Activated naive CD8-positive, alpha-beta T cell treated with anti-CD3 and anti-CD28 coated beads, Interleukin-2, amount 50 U/mL, for 16 hours (primary cell): ENCODE measurements at regions not wholly inside any gene's neighbourhood (a gene's known extent, or its start where the extent isn't known, plus 50 kb on each side); places are given as distances from the start of the nearest gene placed in this dataset.

Experiments
- DNase-seq: peaks from one replicate; pipeline ENCODE4 v3.0.0-alpha.2; 2020; ENCODE audit warnings: low read depth, low spot score

DNA sequence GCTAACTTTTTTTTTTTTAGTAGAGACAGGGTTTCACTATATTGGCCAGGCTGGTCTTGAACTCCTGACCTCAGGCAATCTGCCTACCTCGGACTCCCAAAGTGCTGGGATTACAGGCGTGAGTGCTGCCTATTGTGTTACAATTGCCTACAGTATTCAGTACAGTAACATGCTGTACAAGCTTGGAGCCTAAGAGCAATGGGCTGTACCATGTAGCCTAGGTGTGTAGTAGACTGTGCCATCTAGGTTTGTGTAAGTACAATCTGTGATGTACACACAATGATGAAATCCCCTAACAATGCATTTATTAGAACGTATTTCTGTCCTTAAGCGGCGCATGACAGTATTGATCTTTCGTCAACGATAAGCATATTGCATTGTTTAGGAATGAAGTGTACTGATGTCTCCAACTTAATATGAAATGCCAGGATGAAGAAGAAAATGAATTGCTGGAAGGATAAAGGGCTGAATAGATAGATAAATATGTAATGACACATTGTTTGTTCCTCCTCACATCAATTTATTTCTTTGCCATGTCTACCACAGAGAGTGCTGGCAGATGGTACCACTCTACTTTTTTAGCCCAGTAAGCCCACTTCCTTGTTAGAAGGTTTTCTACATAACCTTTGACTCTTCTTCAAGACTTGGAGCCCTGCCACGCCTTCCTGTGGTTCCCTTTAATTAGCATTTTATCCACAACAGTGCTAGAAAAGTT is 467.5 kb downstream of the VRK1 start:
- no peak for DNase-seq

DNA sequence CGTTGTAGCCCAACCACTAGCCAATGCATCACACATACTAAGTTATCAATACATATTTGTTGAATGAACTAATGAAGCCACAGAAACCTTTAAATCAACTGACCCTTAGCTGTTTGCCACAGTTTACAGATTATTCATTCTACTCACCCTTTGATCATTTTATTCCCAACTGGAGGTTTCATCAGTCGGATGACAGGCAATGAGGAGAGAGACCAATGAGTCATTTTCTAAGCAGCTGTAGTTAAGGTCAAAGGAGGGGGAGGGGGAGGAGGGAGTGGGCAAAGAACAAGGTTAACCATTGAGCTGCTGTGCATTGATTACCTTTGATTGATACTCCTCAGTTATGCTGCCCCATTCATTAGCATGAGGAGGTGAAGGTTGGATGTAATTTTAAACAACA is 469.5 kb downstream of the VRK1 start:
- no peak for DNase-seq

DNA sequence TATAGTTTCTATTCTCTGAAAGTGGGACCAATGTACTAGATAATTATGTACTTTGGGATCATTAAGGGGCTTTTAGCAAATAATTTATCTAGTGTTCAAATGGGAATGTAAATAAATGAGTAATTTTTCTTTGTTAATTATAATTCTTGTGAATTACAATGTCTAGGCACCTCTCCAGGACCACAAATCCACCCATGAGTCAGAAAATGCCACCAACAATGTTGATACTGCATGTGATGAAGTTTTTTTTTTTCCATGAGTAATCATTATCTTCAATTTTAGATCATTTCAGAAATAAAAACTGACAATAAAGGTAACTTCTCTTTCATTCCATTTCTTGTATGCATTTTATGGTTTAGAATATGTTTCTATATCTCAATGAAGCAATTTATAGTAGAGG is 470.3 kb downstream of the VRK1 start:
- DNase-seq: no peak

DNA sequence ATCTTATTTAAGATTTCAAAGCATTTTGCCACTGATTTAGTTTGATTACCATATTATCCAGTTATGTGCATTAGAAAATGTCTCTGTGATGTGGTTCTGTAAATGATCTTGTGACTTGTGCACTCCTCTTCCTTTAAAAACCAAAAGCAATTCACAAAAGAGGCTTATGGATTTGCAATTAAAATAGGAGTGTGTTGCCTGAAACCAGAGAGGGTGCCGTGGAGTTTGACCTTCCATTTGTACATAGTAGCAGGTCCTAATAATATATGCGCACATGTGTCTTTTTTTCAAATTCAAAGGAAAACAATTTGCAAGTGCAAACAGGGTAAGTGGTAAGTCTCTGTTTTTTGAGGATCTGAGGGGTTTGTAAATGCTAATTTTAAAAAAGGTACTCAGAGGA is 470.9 kb downstream of the VRK1 start:
- no peak for DNase-seq

DNA sequence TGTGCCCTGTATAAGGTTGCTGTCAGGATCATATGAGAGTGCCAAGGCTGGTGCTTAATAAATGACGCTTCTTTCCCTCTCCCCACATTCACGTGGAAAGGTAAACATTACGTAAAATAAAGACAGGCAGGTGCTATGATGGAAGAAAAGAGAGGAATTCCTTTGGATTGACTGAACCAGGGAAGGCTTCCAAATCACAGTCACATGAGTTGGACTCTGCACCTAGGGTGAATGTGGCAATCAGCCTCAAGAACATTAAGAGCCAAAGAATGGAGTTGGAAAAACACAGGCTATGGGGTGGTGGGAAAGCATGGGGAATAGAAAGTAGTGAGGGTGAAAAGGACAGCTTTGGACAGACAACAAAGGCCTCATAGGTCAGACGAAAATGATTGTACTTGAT is 473.1 kb downstream of the VRK1 start:
- DNase-seq: no peak

- no peak for DNase-seq
Observed at GRCh38 chr14:97271451-97271960, 474.3 kb downstream of the VRK1 start.

GRCh38 chr14:97273540-97273939 is 476.4 kb downstream of the VRK1 start:
- DNase-seq: no peak

DNA sequence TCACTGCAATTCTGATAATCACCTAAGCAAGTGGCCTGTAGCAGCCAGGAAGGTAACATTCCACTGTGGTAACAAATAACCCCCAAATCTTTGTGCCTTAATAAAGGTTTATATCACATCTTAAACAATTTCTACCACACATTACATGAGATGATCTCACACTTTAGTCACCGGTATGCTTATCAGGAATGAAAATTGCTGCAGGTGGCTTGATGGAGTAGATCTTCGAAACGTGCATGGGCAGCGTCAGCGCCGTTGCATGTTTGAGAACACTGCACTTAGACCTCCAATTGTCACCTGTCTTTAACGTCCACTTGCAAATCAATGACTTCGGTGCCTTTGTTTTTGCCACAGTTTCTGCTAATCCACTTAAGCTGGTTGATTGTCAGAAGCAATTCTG is 477.4 kb downstream of the VRK1 start:
- DNase-seq: no peak

DNA sequence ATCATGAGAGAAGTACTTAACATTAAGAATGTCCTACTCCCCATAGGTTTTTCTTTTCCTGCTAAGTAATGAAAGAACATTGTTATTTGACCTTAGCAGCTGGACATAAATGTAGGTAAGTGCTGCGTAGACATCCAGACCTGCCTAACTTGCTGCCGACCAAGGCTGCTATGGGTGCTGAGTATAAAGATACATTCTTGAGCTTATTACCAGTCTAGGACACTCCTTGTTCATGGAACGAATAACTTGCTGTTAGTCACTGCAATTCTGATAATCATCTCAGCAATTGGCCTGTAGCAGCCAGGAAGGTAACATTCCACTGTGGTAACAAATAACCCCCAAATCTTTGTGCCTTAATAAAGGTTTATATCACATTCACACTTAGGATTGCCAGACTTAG is 478.1 kb downstream of the VRK1 start:
- no peak for DNase-seq

- no peak for DNase-seq
Observed at GRCh38 chr14:97276573-97276972, 479.4 kb downstream of the VRK1 start.

- DNase-seq: no peak
Observed at GRCh38 chr14:97277711-97278110, 480.5 kb downstream of the VRK1 start.

DNA sequence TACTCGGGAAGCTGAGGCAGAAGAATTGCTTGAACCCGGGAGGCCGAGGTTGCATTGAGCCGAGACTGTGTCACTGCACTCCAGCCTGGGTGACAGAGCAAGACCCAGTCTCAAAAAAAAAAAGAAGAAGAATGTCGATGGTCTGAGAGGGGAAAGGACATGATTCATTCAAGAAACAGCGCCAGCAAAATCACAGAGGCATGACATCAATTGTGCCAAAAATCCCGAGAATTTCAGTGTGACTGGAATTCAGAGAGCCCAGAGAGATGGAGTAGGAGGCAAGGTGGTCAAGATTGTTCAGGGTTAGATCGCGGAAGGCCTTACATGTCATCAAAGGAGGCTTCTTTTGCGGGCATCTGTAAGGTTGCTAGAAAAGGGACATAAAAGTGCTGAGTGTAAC is 483.3 kb downstream of the VRK1 start:
- no peak for DNase-seq

GRCh38 chr14:97281741-97282140 is 484.6 kb downstream of the VRK1 start:
- DNase-seq: no peak

- no peak for DNase-seq
Observed at GRCh38 chr14:97282210-97283004, 485.2 kb downstream of the VRK1 start.

- no peak for DNase-seq
Observed at GRCh38 chr14:97283005-97283403, 485.8 kb downstream of the VRK1 start.

DNA sequence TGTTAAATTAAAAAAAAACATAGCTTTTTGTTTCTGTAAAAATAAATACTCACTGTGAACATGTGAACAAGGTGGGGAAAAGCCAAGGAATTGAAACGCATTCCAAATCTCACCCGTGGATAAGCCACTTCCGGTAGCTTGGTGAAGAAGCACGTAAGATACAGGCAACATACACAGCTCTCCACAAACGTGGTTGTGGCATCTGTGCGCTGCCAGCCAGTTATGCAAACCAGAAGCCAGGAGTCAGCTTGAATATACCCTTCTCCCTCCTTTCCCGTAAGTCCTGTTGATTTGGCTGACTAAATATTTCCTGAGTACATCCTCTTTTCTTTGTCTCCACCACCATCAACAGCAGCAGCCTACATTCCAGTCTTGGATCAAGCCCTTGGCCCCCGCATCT is 486.2 kb downstream of the VRK1 start:
- no peak for DNase-seq

- no peak for DNase-seq
Observed at GRCh38 chr14:97283841-97284240, 486.7 kb downstream of the VRK1 start.

DNA sequence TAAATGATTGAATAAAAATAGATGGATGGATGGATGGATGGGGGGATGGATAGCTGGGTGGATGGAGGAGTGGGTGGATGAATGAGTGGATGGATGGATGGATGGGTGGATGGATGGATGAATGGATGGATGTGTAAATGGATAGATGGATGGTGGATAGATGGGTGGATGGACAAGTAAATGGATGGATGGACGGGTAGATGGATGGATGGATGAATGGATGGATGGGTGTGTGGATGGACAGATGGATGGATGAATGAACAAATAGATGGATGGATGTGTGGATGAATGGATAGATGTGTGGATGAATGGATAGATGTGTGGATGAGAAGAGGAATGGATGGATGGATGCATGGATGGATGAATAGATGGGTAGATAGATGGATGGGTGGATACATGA is 490.8 kb downstream of the VRK1 start:
- no peak for DNase-seq

- DNase-seq: no peak
Observed at GRCh38 chr14:97290065-97290464, 492.9 kb downstream of the VRK1 start.

DNA sequence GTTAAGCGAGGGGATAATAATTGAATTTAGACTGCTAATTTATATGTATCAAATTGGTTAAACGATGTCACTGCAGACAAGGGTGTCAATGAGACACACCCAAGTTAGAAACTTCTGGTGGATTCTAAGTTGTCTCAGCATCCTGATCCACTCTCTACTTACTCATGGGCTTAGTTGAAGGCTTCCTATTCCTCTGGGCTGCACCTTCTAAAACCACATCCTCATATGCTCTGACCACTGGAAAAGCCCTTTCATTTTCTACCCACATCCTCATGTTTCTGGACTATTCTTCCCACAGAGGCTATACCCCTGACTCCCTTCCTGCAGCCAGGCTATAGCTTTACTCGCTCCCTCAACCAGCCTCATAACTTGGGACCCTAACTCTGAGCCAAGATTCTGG is 493.8 kb downstream of the VRK1 start:
- no peak for DNase-seq

- no peak for DNase-seq
Observed at GRCh38 chr14:97293659-97294058, 496.5 kb downstream of the VRK1 start.

GRCh38 chr14:97295108-97295710 is 498.0 kb downstream of the VRK1 start:
- DNase-seq: no peak

- DNase-seq: no peak
Observed at GRCh38 chr14:97296176-97296575, 499.0 kb downstream of the VRK1 start.
